HL-60 (cell line): ENCODE measurements at regions not wholly inside any gene's neighbourhood (a gene's known extent, or its start where the extent isn't known, plus 50 kb on each side); places are given as distances from the start of the nearest gene placed in this dataset.

Experiments
- DNase-seq, 2 experiments: peaks; one replicate each; pipeline ENCODE4 v3.0.0-alpha.2; 2010 to 2020; ENCODE audit warnings: low read depth in 1 of 2, low spot score in 1 of 2
- H3K27ac ChIP-seq: fragments of 250-450 bp; sonication (Bioruptor Pico); replicated peaks from 2 replicates; pipeline ENCODE4 v1.5.1; 2020; ENCODE audit warnings: mild to moderate bottlenecking, moderate library complexity
- H3K27me3 ChIP-seq: fragments of 250-450 bp; sonication (Bioruptor Pico); 2 replicates; pipeline ENCODE4 v1.5.1; 2021; ENCODE audit warnings: mild to moderate bottlenecking, moderate library complexity; ENCODE audit not compliant: insufficient read depth, poor library complexity, severe bottlenecking
- H3K4me3 ChIP-seq: replicated peaks from 2 replicates; pipeline ENCODE4 v1.5.1; 2011; ENCODE audit warnings: mild to moderate bottlenecking, control low read depth, low read length; ENCODE audit not compliant: insufficient read depth
- CTCF ChIP-seq: IDR thresholded peaks from one replicate; pipeline ENCODE4 v1.5.1; 2011; ENCODE audit warnings: low read length, control low read depth, inconsistent platforms; ENCODE audit not compliant: insufficient read depth
- GABPA ChIP-seq: IDR thresholded peaks from 2 replicates; pipeline ENCODE4 v1.6.1; 2012; ENCODE audit warnings: low read depth
- POLR2AphosphoS5 ChIP-seq: IDR thresholded peaks from 2 replicates; pipeline ENCODE4 v1.6.1; 2012; ENCODE audit warnings: low read depth
- SPI1 ChIP-seq: IDR thresholded peaks from 2 replicates; pipeline ENCODE4 v1.6.1; 2012; ENCODE audit warnings: low read depth, mild to moderate bottlenecking, borderline replicate concordance
- TF ChIP-seq, protein P1 (sequence below): IDR thresholded peaks from 2 replicates; pipeline ENCODE4 v1.6.1; 2012; ENCODE audit warnings: low read depth; ENCODE audit not compliant: insufficient replicate concordance

- H3K27me3 ChIP-seq: no peaks in the 10 kb centered on the region
- no peak for TF ChIP-seq POLR2AphosphoS5
- no peak for TF ChIP-seq SPI1
- TF ChIP-seq, protein P1, sequence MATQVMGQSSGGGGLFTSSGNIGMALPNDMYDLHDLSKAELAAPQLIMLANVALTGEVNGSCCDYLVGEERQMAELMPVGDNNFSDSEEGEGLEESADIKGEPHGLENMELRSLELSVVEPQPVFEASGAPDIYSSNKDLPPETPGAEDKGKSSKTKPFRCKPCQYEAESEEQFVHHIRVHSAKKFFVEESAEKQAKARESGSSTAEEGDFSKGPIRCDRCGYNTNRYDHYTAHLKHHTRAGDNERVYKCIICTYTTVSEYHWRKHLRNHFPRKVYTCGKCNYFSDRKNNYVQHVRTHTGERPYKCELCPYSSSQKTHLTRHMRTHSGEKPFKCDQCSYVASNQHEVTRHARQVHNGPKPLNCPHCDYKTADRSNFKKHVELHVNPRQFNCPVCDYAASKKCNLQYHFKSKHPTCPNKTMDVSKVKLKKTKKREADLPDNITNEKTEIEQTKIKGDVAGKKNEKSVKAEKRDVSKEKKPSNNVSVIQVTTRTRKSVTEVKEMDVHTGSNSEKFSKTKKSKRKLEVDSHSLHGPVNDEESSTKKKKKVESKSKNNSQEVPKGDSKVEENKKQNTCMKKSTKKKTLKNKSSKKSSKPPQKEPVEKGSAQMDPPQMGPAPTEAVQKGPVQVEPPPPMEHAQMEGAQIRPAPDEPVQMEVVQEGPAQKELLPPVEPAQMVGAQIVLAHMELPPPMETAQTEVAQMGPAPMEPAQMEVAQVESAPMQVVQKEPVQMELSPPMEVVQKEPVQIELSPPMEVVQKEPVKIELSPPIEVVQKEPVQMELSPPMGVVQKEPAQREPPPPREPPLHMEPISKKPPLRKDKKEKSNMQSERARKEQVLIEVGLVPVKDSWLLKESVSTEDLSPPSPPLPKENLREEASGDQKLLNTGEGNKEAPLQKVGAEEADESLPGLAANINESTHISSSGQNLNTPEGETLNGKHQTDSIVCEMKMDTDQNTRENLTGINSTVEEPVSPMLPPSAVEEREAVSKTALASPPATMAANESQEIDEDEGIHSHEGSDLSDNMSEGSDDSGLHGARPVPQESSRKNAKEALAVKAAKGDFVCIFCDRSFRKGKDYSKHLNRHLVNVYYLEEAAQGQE: no peak
- TF ChIP-seq CTCF: no peak
- TF ChIP-seq GABPA: no peak
- no peak overlapping the region for H3K4me3 ChIP-seq
- peak in 1 of 2 experiments; percentile 3 for DNase-seq
- no peak overlapping the region for H3K27ac ChIP-seq
Observed at GRCh38 chr10:56823849-56824248, 462.8 kb upstream of the ZWINT start.

- DNase-seq: no peak
- Histone ChIP-seq H3K27me3 (no peaks in the 10 kb centered on the region), H3K4me3 (no peak overlapping the region), H3K27ac (no peak overlapping the region)
- TF ChIP-seq GABPA: no peak
- TF ChIP-seq POLR2AphosphoS5: no peak
- TF ChIP-seq, protein P1: no peak
- no peak for TF ChIP-seq SPI1
- TF ChIP-seq CTCF: no peak
Observed at GRCh38 chr10:56805022-56805421, 444.0 kb upstream of the ZWINT start.

GRCh38 chr10:56785292-56785691 lies 424.2 kb upstream of the ZWINT start:
- TF ChIP-seq GABPA (no peak), CTCF (no peak), POLR2AphosphoS5 (no peak), SPI1 (no peak)
- TF ChIP-seq, protein P1: no peak
- no peak for DNase-seq
- H3K27ac ChIP-seq: no peak overlapping the region
- no peak overlapping the region for H3K4me3 ChIP-seq
- H3K27me3 ChIP-seq: no peaks in the 10 kb centered on the region
